ENCODE measurements at regions not wholly inside any gene's neighbourhood (a gene's known extent, or its start where the extent isn't known, plus 50 kb on each side); places are given as distances from the start of the nearest gene placed in this dataset.

DNA sequence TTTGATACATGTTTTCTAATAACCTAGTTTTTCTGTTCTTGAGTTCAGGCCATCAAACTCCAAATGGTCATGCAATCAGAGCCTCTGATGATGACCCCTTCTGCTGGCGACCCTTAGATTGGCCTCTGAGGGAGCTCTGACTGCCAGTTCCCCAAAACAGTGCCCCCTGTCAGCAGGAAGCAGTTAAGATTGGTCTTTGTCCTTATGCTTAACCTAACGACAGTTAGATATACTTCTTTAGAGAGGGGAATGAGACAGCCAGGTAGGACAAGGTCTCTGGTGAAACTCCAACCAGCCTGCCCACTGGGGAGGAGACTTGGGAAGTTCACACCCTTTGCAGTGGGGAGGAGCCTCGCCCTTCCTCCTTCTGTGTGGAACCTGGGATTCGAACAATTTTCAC, 390.4 kb upstream of the KIF2A start:
- Histone ChIP-seq H4K20me1 (ENCODE audit: insufficient read depth) (no peaks in the 10 kb centered on the region), H3K4me2 (no peak overlapping the region), H3K9me3 (ENCODE audit: insufficient read depth, low read depth) (no peaks in the 10 kb centered on the region), H3K4me1 (replicated peaks; ENCODE audit: insufficient read depth) (no peaks in the 10 kb centered on the region), H2AFZ (no peak overlapping the region), H3K36me3 (ENCODE audit: low read depth) (no peaks in the 10 kb centered on the region), H3K79me2 (ENCODE audit: low read depth) (no peaks in the 10 kb centered on the region), H3K9me2 (ENCODE audit: insufficient read depth) (no peaks in the 10 kb centered on the region), H3K27ac (no peak overlapping the region), H3F3A (ENCODE audit: insufficient read depth, low read depth) (no peaks in the 10 kb centered on the region), H3K27me3 (ENCODE audit: insufficient read depth, low read depth) (peaks cover 21% of the 10 kb centered on the region; the same call in 1 of the 2 replicates), H3K4me3 (no peak overlapping the region)
- no peak for DNase-seq
- ChIA-PET CTCF (no interaction called here), POLR2A (ENCODE audit: unreplicated experiment) (no interaction called here)
- no peak for TF ChIP-seq EZH2 (IDR thresholded peaks at IDR 0.05; ENCODE audit: low read depth)
- intact Hi-C loops (cut with micrococcal nuclease; ENCODE audit: unreplicated experiment): no loop called here
- no TSS peak for BruUV-seq (replicated peaks)

DNA sequence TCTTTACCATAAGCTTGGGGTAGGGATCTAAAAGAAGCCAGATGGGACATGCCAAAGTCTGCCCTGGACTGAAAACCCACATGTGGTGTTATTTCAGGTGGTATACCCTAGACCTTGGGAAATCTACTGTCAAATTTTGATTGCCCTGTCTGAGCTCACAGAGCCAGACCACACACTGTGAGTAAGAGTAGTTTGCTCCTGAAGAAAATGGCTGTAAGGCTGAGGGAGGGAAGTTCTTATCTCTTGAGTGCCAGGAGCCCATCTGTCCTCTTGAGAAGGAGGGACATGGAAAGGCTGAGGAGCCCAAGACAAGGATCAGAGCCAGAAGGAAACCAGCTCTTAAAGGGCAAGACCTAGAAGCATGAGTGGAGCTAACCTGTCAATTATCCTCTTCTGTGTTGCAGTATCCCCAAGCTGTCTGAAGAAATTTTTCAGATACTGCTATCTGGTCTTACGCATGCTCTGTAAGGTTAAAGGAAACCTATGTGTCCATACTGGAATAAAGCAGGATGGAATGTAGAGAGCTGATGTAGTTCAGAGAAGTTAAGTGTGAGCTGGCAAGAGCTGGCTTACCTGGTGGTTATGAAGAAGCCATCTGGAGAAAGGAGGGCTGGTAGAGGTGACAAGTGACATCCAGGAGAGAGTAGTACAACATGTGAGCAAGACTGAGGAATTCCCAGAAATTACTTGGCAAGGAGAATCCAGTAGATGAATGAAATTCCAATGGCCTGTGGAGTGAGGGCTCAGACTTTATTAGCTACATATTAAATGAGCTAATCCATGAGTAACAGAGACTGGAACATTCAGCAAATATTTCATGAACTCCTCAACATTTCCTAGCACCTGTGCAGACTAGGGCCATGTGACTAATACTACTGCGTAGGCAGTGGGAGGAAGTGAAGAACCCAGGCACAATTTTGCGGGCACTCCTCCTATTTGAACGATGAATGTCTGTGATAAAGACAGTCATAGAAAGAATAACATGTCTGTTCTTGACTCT, 389.1 kb upstream of the KIF2A start:
- Histone ChIP-seq H3K4me2 (no peak overlapping the region), H3K36me3 (ENCODE audit: low read depth) (no peaks in the 10 kb centered on the region), H3K9me3 (ENCODE audit: insufficient read depth, low read depth) (no peaks in the 10 kb centered on the region), H3K27me3 (ENCODE audit: insufficient read depth, low read depth) (peaks cover 21% of the 10 kb centered on the region; the same call in 1 of the 2 replicates), H3K9me2 (ENCODE audit: insufficient read depth) (no peaks in the 10 kb centered on the region), H3K4me3 (no peak overlapping the region), H3F3A (ENCODE audit: insufficient read depth, low read depth) (no peaks in the 10 kb centered on the region), H3K79me2 (ENCODE audit: low read depth) (no peaks in the 10 kb centered on the region), H3K4me1 (replicated peaks; ENCODE audit: insufficient read depth) (no peaks in the 10 kb centered on the region), H4K20me1 (ENCODE audit: insufficient read depth) (no peaks in the 10 kb centered on the region), H2AFZ (no peak overlapping the region), H3K27ac (no peak overlapping the region)
- DNase-seq: no peak
- POLR2A ChIA-PET (ENCODE audit: unreplicated experiment): no interaction called here
- intact Hi-C loops (cut with micrococcal nuclease; ENCODE audit: unreplicated experiment): no loop called here
- no TSS peak for BruUV-seq (replicated peaks)
- CTCF ChIA-PET: no interaction called here
- no peak for TF ChIP-seq CTCF (conservative IDR thresholded peaks at IDR 0.05)
- TF ChIP-seq EZH2 (IDR thresholded peaks at IDR 0.05; ENCODE audit: low read depth): no peak

DNA sequence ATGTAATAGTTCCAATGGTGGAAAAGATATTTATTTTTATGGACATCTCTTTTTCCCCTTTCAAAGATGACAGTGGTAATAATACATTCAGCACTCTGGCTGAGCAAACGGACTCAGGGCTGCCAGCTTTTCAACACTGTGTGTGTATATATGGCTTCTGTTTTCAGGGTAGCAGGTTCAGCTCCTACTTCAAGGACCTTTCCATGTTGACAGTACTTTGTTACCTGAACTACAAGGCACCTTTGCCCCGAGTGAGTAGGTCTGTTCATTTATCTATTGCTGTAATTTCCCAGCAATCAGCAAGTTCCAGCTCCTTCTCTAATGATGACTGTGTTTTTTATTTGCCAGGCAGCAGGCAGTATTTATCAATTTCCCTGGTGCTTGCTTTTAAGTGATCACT, 387.4 kb upstream of the KIF2A start:
- H3K27ac ChIP-seq: no peak overlapping the region
- POLR2A ChIA-PET (ENCODE audit: unreplicated experiment): no interaction called here
- TF ChIP-seq CTCF (conservative IDR thresholded peaks at IDR 0.05): no peak
- TF ChIP-seq EZH2 (IDR thresholded peaks at IDR 0.05; ENCODE audit: low read depth): no peak
- H3K4me3 ChIP-seq: no peak overlapping the region
- CTCF ChIA-PET: no interaction called here
- no peak for DNase-seq
- no peaks in the 10 kb centered on the region for H3K9me2 ChIP-seq (ENCODE audit: insufficient read depth)
- H3K4me2 ChIP-seq: no peak overlapping the region
- no peaks in the 10 kb centered on the region for H4K20me1 ChIP-seq (ENCODE audit: insufficient read depth)
- no peaks in the 10 kb centered on the region for H3F3A ChIP-seq (ENCODE audit: insufficient read depth, low read depth)
- H3K27me3 ChIP-seq (ENCODE audit: insufficient read depth, low read depth): peaks cover 24% of the 10 kb centered on the region
- no peaks in the 10 kb centered on the region for H3K9me3 ChIP-seq (ENCODE audit: insufficient read depth, low read depth)
- H3K36me3 ChIP-seq (ENCODE audit: low read depth): no peaks in the 10 kb centered on the region
- no TSS peak for BruUV-seq (replicated peaks)
- no peak overlapping the region for H2AFZ ChIP-seq
- intact Hi-C loops (cut with micrococcal nuclease; ENCODE audit: unreplicated experiment): no loop called here
- H3K4me1 ChIP-seq (replicated peaks; ENCODE audit: insufficient read depth): no peaks in the 10 kb centered on the region
- no peaks in the 10 kb centered on the region for H3K79me2 ChIP-seq (ENCODE audit: low read depth)
